C4-2B (cell line): ENCODE measurements at regions not wholly inside any gene's neighbourhood (a gene's known extent, or its start where the extent isn't known, plus 50 kb on each side); places are given as distances from the start of the nearest gene placed in this dataset.

Experiments
- ZFX ChIP-seq: fragments of 450-650 bp; IDR thresholded peaks from 2 replicates; pipeline ENCODE4 v1.6.1; 2017
- TF ChIP-seq, protein P1 (sequence below): fragments of 450-650 bp; conservative IDR thresholded peaks from 2 replicates; pipeline ENCODE4 v1.5.1; 2017; ENCODE audit warnings: mild to moderate bottlenecking

DNA sequence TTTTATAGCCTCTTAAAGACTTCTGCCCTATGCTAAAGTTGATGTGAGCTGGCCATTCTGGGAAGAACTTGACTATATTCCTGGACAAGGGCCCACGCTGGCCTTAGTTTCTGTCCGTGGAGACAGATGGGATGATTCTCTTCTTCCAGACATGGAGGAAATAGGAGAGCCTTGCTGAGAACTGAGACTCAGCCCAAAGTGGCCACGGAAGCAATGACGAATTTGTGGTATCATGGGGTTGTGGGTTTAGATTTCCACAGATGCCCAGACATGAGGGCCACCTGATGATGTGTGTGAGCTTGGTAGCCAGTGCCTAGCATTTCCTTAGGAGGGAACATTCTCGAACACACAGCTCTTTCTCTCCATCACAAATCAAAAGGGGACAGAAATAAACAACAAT is 309.1 kb downstream of the NSG2 start:
- TF ChIP-seq, protein P1, sequence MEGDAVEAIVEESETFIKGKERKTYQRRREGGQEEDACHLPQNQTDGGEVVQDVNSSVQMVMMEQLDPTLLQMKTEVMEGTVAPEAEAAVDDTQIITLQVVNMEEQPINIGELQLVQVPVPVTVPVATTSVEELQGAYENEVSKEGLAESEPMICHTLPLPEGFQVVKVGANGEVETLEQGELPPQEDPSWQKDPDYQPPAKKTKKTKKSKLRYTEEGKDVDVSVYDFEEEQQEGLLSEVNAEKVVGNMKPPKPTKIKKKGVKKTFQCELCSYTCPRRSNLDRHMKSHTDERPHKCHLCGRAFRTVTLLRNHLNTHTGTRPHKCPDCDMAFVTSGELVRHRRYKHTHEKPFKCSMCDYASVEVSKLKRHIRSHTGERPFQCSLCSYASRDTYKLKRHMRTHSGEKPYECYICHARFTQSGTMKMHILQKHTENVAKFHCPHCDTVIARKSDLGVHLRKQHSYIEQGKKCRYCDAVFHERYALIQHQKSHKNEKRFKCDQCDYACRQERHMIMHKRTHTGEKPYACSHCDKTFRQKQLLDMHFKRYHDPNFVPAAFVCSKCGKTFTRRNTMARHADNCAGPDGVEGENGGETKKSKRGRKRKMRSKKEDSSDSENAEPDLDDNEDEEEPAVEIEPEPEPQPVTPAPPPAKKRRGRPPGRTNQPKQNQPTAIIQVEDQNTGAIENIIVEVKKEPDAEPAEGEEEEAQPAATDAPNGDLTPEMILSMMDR = no peak
- no peak for TF ChIP-seq ZFX
